Heart right ventricle (tissue), 16 donors: ENCODE measurements at regions not wholly inside any gene's neighbourhood (a gene's known extent, or its start where the extent isn't known, plus 50 kb on each side); places are given as distances from the start of the nearest gene placed in this dataset.

Experiments
- ATAC-seq, 8 donors: fragments of 200-7000 bp; cut with Tn5 transposase; one replicate each; pipeline ENCODE4 v1.9.1; 2020; ENCODE audit warnings: mild to moderate bottlenecking in 8 of 8, moderate library complexity in 8 of 8, moderate number of reproducible peaks in 1 of 8
- DNase-seq, 2 donors: peaks; one replicate each; pipeline ENCODE4 v3.0.0-alpha.2; 2020
- H3K27ac ChIP-seq, 10 donors: fragments of 200-600 bp; sonication (generic) in 2 of 10; one replicate each; pipeline versions ENCODE4 v1.5.0 to v1.8.0; 2020 to 2022; ENCODE audit warnings: mild to moderate bottlenecking in 3 of 10
- H3K27me3 ChIP-seq, 7 donors: fragments of 200-600 bp; one replicate each; pipeline ENCODE4 v1.8.0; 2021 to 2022; ENCODE audit warnings: mild to moderate bottlenecking in 2 of 7
- H3K36me3 ChIP-seq, 9 donors: fragments of 200-600 bp; sonication (generic) in 1 of 9; one replicate each; pipeline versions ENCODE4 v1.5.0 to v1.8.0; 2020 to 2022; ENCODE audit warnings: mild to moderate bottlenecking in 2 of 9
- H3K4me1 ChIP-seq, 9 donors: fragments of 200-600 bp; sonication (generic) in 1 of 9; one replicate each; pipeline versions ENCODE4 v1.5.0 to v1.8.0; 2020 to 2022; ENCODE audit warnings: mild to moderate bottlenecking in 4 of 9
- H3K4me3 ChIP-seq, 10 donors: fragments of 200-600 bp; sonication (generic) in 2 of 10; one replicate each; pipeline versions ENCODE4 v1.5.0 to v1.8.0; 2020 to 2022; ENCODE audit warnings: mild to moderate bottlenecking in 7 of 10, moderate library complexity in 2 of 10
- H3K9me3 ChIP-seq, 11 donors: fragments of 200-600 bp in 10 of 11; sonication (generic) in 2 of 11; one replicate each; pipeline versions ENCODE4 v1.5.0 to v1.8.0; 2013 to 2022; ENCODE audit warnings: mild to moderate bottlenecking in 2 of 11, control low read depth in 1 of 11, moderate library complexity in 1 of 11
- CTCF ChIP-seq, 9 donors: fragments of 200-600 bp; sonication (generic) in 2 of 9; IDR thresholded peaks; one replicate each; pipeline versions ENCODE4 v1.5.0 to v1.8.0; 2021 to 2022; ENCODE audit warnings: antibody characterized with exemption in 9 of 9, mild to moderate bottlenecking in 5 of 9, moderate library complexity in 1 of 9
- WGBS, 2 donors: extraction: QIAGEN DNeasy Blood & Tissue Kit; methylation state at CpG; one replicate each; pipeline ENCODE4 v1.1.7; 2013; ENCODE audit warnings: inconsistent platforms in 1 of 2; 5-methylcytosine and 5-hydroxymethylcytosine counted together
- intact Hi-C, 10 donors: fragments of 100-400 bp; cut with DNase I; formaldehyde crosslinking; loops; one replicate each; pipeline versions ENCODE4 v1.11.1 to v1.14.2; 2022
- donor health status: Arrhythmogenic right ventricular cardiomyopathy.
- donor health status: ischemic (EF 13 %, LVEDD 7.1; RV severe dilation, severe dysfunction).
- donor health status: healthy with polysubstance abuse.
- donor health status: DM: no; HTN: yes; CAD: no.
- donor health status: DM: no; HTN: no; CAD: no.
- donor health status: ischemic (EF 25% LVEDD 6.9; RV normal size, moderate dysfunction).
- donor health status: ischemic (EF 25% LVEDD 5.7; RV mildly dilated, moderate dysfunction).
- donor health status: healthy.
- donor health status: DM: yes; HTN: yes; CAD: no.
- donor health status: Ischemic cardiomyopathy.
- donor health status: ischemic (EF 35%, LVEDD 5.7; RV mildly dilated, moderate dysfunction).
- donor health status: nonischemic (EF 11% LVEDD 7.7; RV severe dilation, severe dysfunction).
- donor health status: DM: yes; HTN: yes; CAD: no.
- donor health status: PGD.
- donor health status: ischemic (EF 29% LVEDD 5.4; RV normal size, mild dysfunction).
- donor health status: nonischemic (EF 23%, LVEDD 6.1; RV moderate dilation, normal function).

DNA sequence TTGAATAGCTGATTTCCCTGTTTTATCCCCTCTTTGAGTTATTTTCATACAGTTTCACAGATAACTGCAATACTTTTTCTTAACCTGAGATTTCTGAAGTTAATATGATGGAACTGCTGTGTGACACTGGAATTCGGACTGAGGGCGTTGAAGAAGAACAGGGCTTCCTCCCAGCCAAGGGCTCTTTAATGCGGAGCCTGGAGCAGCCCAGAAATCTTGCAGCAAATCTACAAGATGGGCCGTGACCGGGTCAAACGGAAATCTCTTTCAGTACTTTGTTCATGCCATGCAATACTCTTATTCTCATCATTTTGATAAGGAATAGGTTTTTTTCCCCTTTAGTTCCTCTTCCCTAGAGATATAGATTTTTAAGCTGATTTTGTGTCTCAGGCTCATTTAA lies 236.8 kb upstream of the IRX4 start:
- DNase-seq (no peak), ATAC-seq (no peak)
- TF ChIP-seq CTCF (IDR thresholded peaks at IDR 0.05) = no peak
- intact Hi-C loops = no loop called here
- Histone ChIP-seq H3K36me3 (no peaks in the 10 kb centered on the region), H3K27me3 (peaks cover 0 to 12% (median 3%) of the 10 kb centered on the region in 7 donors), H3K27ac (no peak overlapping the region), H3K9me3 (peaks cover 0 to 15% (median 0%) of the 10 kb centered on the region in 11 donors), H3K4me1 (no peaks in the 10 kb centered on the region), H3K4me3 (no peak overlapping the region)
- WGBS, 2 donors = 50% methylated on average over 6 of the region's 6 CpGs

DNA sequence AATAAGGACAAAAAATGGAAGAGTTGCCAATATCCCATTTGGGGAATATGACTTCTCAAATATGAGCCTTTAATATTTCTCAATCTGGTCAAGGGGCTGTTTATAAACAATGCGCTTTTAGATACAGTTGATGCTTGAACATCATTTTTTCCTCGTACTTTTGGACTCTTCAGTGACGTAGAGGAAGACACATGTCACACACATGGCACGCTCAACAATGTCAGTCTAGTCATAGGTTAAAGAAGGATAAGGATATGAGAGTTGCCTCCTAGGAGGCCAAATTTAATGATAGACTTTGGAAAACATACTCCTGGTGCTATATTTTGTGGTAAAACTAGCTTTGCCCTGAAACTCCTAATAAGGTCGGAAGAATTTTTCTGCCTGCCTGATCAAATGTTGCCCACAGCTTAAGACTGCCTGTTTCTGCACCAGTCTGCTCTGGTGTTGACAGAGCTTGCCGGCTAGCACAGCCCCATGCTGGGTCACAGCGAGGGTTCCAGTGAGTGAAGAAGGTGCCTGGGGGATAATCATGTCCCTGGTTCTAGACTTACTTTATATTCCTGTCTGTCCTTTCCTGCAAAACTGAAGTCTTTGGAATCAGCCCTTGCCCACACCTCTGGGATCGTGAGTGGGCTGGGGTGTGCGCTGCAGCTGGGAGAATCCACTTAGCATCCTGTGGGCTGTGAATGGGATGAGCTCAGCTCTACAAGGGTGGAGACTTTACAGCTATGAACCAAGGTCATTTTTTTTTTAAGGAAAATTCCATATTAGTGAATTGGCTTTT lies 230.8 kb upstream of the IRX4 start:
- no peaks in the 10 kb centered on the region for H3K27me3 ChIP-seq
- ATAC-seq = no peak
- no peaks in the 10 kb centered on the region for H3K4me1 ChIP-seq
- no peak for TF ChIP-seq CTCF (IDR thresholded peaks at IDR 0.05)
- no peak for DNase-seq
- 72 to 75% methylated on average over 9 of the region's 9 CpGs for WGBS, 2 donors
- no peak overlapping the region for H3K27ac ChIP-seq
- intact Hi-C loops = no loop called here
- no peak overlapping the region for H3K4me3 ChIP-seq
- no peaks in the 10 kb centered on the region for H3K9me3 ChIP-seq
- no peaks in the 10 kb centered on the region for H3K36me3 ChIP-seq

DNA sequence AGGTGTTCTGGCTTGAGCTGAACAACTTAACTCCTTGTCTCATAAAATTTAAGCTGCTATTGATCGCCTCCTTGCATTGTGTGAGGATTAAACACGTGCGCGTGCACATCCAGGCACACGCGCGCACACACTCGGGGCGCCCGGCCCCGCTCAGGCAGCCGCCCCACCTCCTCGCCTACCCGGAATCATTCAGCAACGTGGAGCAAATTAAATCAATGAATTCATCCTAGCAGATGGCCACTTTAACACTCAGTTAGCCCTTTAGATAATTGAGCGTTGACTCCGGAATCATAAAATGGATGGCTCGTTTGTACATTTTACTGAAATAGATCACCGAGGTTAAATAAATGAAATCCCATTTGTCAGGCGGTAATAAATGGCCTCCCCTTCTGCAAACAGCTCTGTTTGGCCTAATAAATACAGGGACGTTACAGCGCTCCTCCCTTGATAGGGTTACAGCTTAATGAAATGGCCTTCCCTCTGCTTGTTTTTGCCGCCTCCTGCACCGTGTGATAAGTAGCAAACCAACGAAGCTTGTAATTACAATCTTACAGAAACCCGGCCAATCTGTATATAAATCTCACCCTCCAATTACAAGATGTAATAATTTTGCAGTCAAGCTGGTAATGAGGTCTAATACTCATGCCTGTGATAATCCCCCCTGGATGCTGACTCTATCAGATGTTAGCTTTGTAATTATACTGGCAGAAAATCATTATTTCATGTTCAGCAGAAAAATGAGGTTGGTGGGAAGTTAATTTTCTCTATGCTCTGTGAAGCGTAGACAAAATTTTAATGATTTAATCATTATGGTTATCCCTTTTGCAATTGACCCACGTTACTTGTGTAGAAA lies 229.7 kb upstream of the IRX4 start:
- TF ChIP-seq CTCF (IDR thresholded peaks at IDR 0.05) = no peak

GRCh38 chr5:2111569-2112105 lies 228.9 kb upstream of the IRX4 start:
- intact Hi-C loops = no loop called here
- no peak for ATAC-seq
- H3K27me3 ChIP-seq = no peaks in the 10 kb centered on the region
- WGBS, 2 donors = 88 to 93% methylated on average over 36 of the region's 36 CpGs
- no peaks in the 10 kb centered on the region for H3K4me1 ChIP-seq
- no peak overlapping the region for H3K4me3 ChIP-seq
- no peak for TF ChIP-seq CTCF (IDR thresholded peaks at IDR 0.05)
- H3K36me3 ChIP-seq = no peaks in the 10 kb centered on the region
- DNase-seq = no peak
- peaks cover 0 to 12% (median 2%) of the 10 kb centered on the region in 11 donors for H3K9me3 ChIP-seq
- no peak overlapping the region for H3K27ac ChIP-seq

More for the DNA sequence above, 229.7 kb upstream of the IRX4 start:
- Histone ChIP-seq H3K27me3 (no peaks in the 10 kb centered on the region), H3K4me1 (no peaks in the 10 kb centered on the region), H3K4me3 (no peak overlapping the region), H3K36me3 (no peaks in the 10 kb centered on the region), H3K27ac (no peak overlapping the region), H3K9me3 (peaks cover 0 to 4% (median 0%) of the 10 kb centered on the region in 11 donors)
- intact Hi-C loops = no loop called here
- ATAC-seq (no peak), DNase-seq (no peak)
- WGBS, 2 donors = 84 to 86% methylated on average over 28 of the region's 28 CpGs
